A673 (cell line): ENCODE measurements at regions not wholly inside any gene's neighbourhood (a gene's known extent, or its start where the extent isn't known, plus 50 kb on each side); places are given as distances from the start of the nearest gene placed in this dataset.

Experiments
- EZH2 ChIP-seq: fragments of 200-600 bp; sonication (generic); IDR thresholded peaks from 2 replicates; pipeline ENCODE4 v1.6.1; 2017; ENCODE audit warnings: borderline replicate concordance, low read depth, mild to moderate bottlenecking, mixed read lengths, antibody characterized with exemption, low read length; ENCODE audit not compliant: poor library complexity, severe bottlenecking
- TF ChIP-seq, protein P1 (sequence below): fragments of 300-800, 200-600 bp; sonication (generic); conservative IDR thresholded peaks from 2 replicates; pipeline ENCODE4 v1.5.1; 2017; ENCODE audit warnings: low read depth, mild to moderate bottlenecking, antibody characterized with exemption, low read length, moderate library complexity, mixed read lengths

DNA sequence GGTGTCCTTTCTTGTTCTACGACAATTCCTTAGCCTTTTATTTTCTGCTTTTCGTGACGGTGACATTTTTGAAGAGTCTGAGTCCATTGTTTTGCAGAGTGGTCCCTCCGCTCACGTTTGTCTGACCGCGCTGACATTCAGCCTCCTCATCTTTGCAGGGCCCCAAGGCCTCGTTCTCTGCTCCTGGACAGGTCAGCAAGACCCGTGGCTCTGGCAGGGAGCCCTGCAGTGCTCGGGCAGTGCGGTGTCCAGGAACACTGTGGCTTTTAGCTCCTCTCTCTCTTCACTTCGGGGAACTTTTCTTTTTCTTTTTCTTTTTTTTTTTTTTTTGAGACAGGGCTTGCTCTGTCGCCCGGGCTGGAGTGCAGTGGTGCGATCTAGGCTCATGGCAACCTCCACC is 142.5 kb downstream of the DNAJB6 start:
- TF ChIP-seq, protein P1, sequence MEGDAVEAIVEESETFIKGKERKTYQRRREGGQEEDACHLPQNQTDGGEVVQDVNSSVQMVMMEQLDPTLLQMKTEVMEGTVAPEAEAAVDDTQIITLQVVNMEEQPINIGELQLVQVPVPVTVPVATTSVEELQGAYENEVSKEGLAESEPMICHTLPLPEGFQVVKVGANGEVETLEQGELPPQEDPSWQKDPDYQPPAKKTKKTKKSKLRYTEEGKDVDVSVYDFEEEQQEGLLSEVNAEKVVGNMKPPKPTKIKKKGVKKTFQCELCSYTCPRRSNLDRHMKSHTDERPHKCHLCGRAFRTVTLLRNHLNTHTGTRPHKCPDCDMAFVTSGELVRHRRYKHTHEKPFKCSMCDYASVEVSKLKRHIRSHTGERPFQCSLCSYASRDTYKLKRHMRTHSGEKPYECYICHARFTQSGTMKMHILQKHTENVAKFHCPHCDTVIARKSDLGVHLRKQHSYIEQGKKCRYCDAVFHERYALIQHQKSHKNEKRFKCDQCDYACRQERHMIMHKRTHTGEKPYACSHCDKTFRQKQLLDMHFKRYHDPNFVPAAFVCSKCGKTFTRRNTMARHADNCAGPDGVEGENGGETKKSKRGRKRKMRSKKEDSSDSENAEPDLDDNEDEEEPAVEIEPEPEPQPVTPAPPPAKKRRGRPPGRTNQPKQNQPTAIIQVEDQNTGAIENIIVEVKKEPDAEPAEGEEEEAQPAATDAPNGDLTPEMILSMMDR = no peak
- no peak for TF ChIP-seq EZH2
